OCI-LY3 (cell line): ENCODE measurements at regions not wholly inside any gene's neighbourhood (a gene's known extent, or its start where the extent isn't known, plus 50 kb on each side); places are given as distances from the start of the nearest gene placed in this dataset.

Source experiments
- H2AFZ ChIP-seq: fragments of 200-600, 300-600 bp; shearing (Covaris generic); 2 replicates; pipeline ENCODE4 v1.6.0; 2014; ENCODE audit warnings: antibody characterized with exemption, low read depth, low read length
- H3K27ac ChIP-seq: fragments of 200-600, 300-600 bp; sonication (generic); 2 replicates; pipeline ENCODE4 v1.5.1; 2014; ENCODE audit warnings: mild to moderate bottlenecking, low read length, moderate library complexity, mixed read lengths
- H3K27me3 ChIP-seq: fragments of 200-600, 300-600 bp; sonication (generic); 2 replicates; pipeline ENCODE4 v1.6.1; 2014; ENCODE audit warnings: low read depth, low read length, mixed read lengths
- H3K36me3 ChIP-seq: fragments of 200-600, 300-600 bp; sonication (generic); replicated peaks from 2 replicates; pipeline ENCODE3; 2014; ENCODE audit warnings: low read depth, low read length, mixed read lengths
- H3K4me1 ChIP-seq: fragments of 300-600, 200-600 bp; sonication (generic); 2 replicates; pipeline ENCODE4 v1.6.1; 2014; ENCODE audit warnings: low read length, mixed read lengths
- H3K4me2 ChIP-seq: fragments of 200-600, 300-600 bp; sonication (generic); 2 replicates; pipeline ENCODE4 v1.6.1; 2014; ENCODE audit warnings: low read length, mixed read lengths
- H3K4me3 ChIP-seq: fragments of 300-600, 200-600 bp; sonication (generic); 2 replicates; pipeline ENCODE4 v1.5.1; 2014; ENCODE audit warnings: antibody characterized with exemption, mild to moderate bottlenecking, low read length, moderate library complexity
- H3K79me2 ChIP-seq: fragments of 300-600, 200-600 bp; shearing (Covaris generic); 2 replicates; pipeline ENCODE4 v1.6.1; 2014; ENCODE audit warnings: mild to moderate bottlenecking, low read length, mixed read lengths
- H3K9ac ChIP-seq: fragments of 300-600, 200-600 bp; shearing (Covaris generic); 2 replicates; pipeline ENCODE4 v1.6.0; 2014; ENCODE audit warnings: mild to moderate bottlenecking, low read length, moderate library complexity
- H3K9me3 ChIP-seq: fragments of 200-600, 300-600 bp; shearing (Covaris generic); 2 replicates; pipeline ENCODE4 v1.6.1; 2014; ENCODE audit warnings: low read length, mixed read lengths; ENCODE audit not compliant: insufficient read depth
- H4K20me1 ChIP-seq: fragments of 200-600, 300-600 bp; sonication (generic); 2 replicates; pipeline ENCODE4 v1.6.1; 2016; ENCODE audit warnings: low read length, mixed read lengths; ENCODE audit not compliant: insufficient read depth
- CTCF ChIP-seq: fragments of 200-600, 300-600 bp; sonication (generic); IDR thresholded peaks from 2 replicates; pipeline ENCODE4 v1.5.1; 2014; ENCODE audit warnings: antibody characterized with exemption, low read length, low read depth
- EZH2phosphoT487 ChIP-seq: fragments of 200-600 bp; shearing (Covaris generic); IDR thresholded peaks from 2 replicates; pipeline ENCODE4 v1.6.1; 2018; ENCODE audit warnings: antibody characterized with exemption, mixed run types, low read depth

- Histone ChIP-seq H3K79me2 (no peaks in the 10 kb centered on the region), H3K4me2 (no peak overlapping the region), H3K9ac (no peak overlapping the region), H3K27me3 (no peaks in the 10 kb centered on the region), H3K27ac (no peak overlapping the region), H3K4me3 (no peak overlapping the region), H3K36me3 (no peaks in the 10 kb centered on the region), H2AFZ (no peak overlapping the region), H3K9me3 (no peaks in the 10 kb centered on the region), H3K4me1 (no peaks in the 10 kb centered on the region), H4K20me1 (no peaks in the 10 kb centered on the region)
- TF ChIP-seq EZH2phosphoT487, result no peak
- no peak for TF ChIP-seq CTCF
Measured at GRCh38 chr1:242754125-242754524, 229.6 kb upstream of the PLD5 start.

- TF ChIP-seq CTCF (no peak), EZH2phosphoT487 (no peak)
- Histone ChIP-seq H3K9me3 (no peaks in the 10 kb centered on the region), H3K79me2 (no peaks in the 10 kb centered on the region), H4K20me1 (no peaks in the 10 kb centered on the region), H3K27me3 (no peaks in the 10 kb centered on the region; the same call in 1 of the 2 replicates), H3K36me3 (no peaks in the 10 kb centered on the region), H2AFZ (no peak overlapping the region), H3K4me3 (no peak overlapping the region), H3K4me2 (no peak overlapping the region), H3K27ac (no peak overlapping the region), H3K4me1 (no peaks in the 10 kb centered on the region), H3K9ac (no peak overlapping the region)
Measured at GRCh38 chr1:242747233-242747632, 222.7 kb upstream of the PLD5 start.

GRCh38 chr1:242745079-242745478, 220.6 kb upstream of the PLD5 start:
- Histone ChIP-seq H3K4me2 (no peak overlapping the region), H3K9me3 (no peaks in the 10 kb centered on the region), H3K36me3 (no peaks in the 10 kb centered on the region), H3K27me3 (no peaks in the 10 kb centered on the region; the same call in 1 of the 2 replicates), H4K20me1 (no peaks in the 10 kb centered on the region), H3K79me2 (no peaks in the 10 kb centered on the region), H2AFZ (no peak overlapping the region), H3K4me3 (no peak overlapping the region), H3K4me1 (no peaks in the 10 kb centered on the region), H3K9ac (no peak overlapping the region), H3K27ac (no peak overlapping the region)
- no peak for TF ChIP-seq EZH2phosphoT487
- TF ChIP-seq CTCF, result no peak

GRCh38 chr1:242743983-242744780, 219.7 kb upstream of the PLD5 start:
- no peaks in the 10 kb centered on the region for H3K4me1 ChIP-seq
- H3K9me3 ChIP-seq, result no peaks in the 10 kb centered on the region
- no peak overlapping the region for H2AFZ ChIP-seq
- H3K27me3 ChIP-seq, result no peaks in the 10 kb centered on the region; the same call in 1 of the 2 replicates
- H3K4me2 ChIP-seq, result no peak overlapping the region
- TF ChIP-seq CTCF, result no peak
- H3K36me3 ChIP-seq, result no peaks in the 10 kb centered on the region
- no peaks in the 10 kb centered on the region for H4K20me1 ChIP-seq
- no peak overlapping the region for H3K27ac ChIP-seq
- H3K79me2 ChIP-seq, result no peaks in the 10 kb centered on the region
- no peak overlapping the region for H3K9ac ChIP-seq
- H3K4me3 ChIP-seq, result no peak overlapping the region
